IMR-90 (cell line): ENCODE measurements at regions not wholly inside any gene's neighbourhood (a gene's known extent, or its start where the extent isn't known, plus 50 kb on each side); places are given as distances from the start of the nearest gene placed in this dataset.

Experiments
- ATAC-seq: fragments of 200-7000 bp; cut with Tn5 transposase; 2 replicates; pipeline ENCODE4 v1.9.1; 2020; ENCODE audit warnings: low read depth, mild to moderate bottlenecking, moderate library complexity
- BruUV-seq: library from RNA; stranded (reverse); fragments of 400-500 nt; replicated peaks from 2 replicates; lab custom pipeline; 2021; lab: Mats Ljungman, UMichigan
- CTCF ChIA-PET: fragments of 300-600 bp; formaldehyde crosslinking; extraction: SDS; loops from one replicate; lab custom pipeline; 2021; ENCODE audit warnings: antibody characterized with exemption; lab: Yijun Ruan, JAX
- POLR2A ChIA-PET: fragments of 300-600 bp; sonication (Branson Sonifier 250); formaldehyde crosslinking; loops from one replicate; lab custom pipeline; 2022; ENCODE audit warnings: antibody characterized with exemption; ENCODE audit not compliant: unreplicated experiment; lab: Charles Lee
- DNase-seq: peaks from one replicate; pipeline ENCODE4 v3.0.0; 2013
- H2AFZ ChIP-seq: replicated peaks from 2 replicates; pipeline ENCODE3; 2013; ENCODE audit warnings: low read length, mild to moderate bottlenecking; ENCODE audit not compliant: poor library complexity
- H2AK5ac ChIP-seq: 2 replicates; pipeline ENCODE4 v1.6.1; 2013; ENCODE audit warnings: low read depth, low read length, inconsistent platforms
- H2AK9ac ChIP-seq: replicated peaks from 2 replicates; pipeline ENCODE3; 2013; ENCODE audit warnings: mild to moderate bottlenecking, low read depth, low read length, moderate library complexity; ENCODE audit not compliant: poor library complexity
- H2BK120ac ChIP-seq: 2 replicates; pipeline ENCODE4 v1.6.1; 2013; ENCODE audit warnings: low read depth, low read length, inconsistent platforms
- H2BK15ac ChIP-seq: 3 replicates; pipeline ENCODE4 v1.6.1; 2013; ENCODE audit warnings: low read depth, low read length, inconsistent platforms
- H2BK20ac ChIP-seq: 2 replicates; pipeline ENCODE4 v1.6.1; 2013; ENCODE audit warnings: low read depth, mild to moderate bottlenecking, inconsistent platforms, low read length, moderate library complexity
- H2BK5ac ChIP-seq: 2 replicates; pipeline ENCODE4 v1.6.1; 2013; ENCODE audit warnings: mild to moderate bottlenecking, low read depth, low read length, inconsistent platforms; ENCODE audit not compliant: poor library complexity, severe bottlenecking
- H3K14ac ChIP-seq: replicated peaks from 2 replicates; pipeline ENCODE4 v1.6.1; 2013; ENCODE audit warnings: low read depth, low read length, inconsistent platforms
- H3K18ac ChIP-seq: 2 replicates; pipeline ENCODE4 v1.6.1; 2013; ENCODE audit warnings: low read depth, low read length, control low read depth
- H3K23ac ChIP-seq: 2 replicates; pipeline ENCODE4 v1.6.1; 2013; ENCODE audit warnings: low read depth, low read length, inconsistent platforms
- H3K27ac ChIP-seq: 2 replicates; pipeline ENCODE4 v1.5.1; 2013; ENCODE audit warnings: mild to moderate bottlenecking, control low read depth, low read length; ENCODE audit not compliant: insufficient read depth
- H3K27me3 ChIP-seq: 2 replicates; pipeline ENCODE4 v1.6.1; 2013; ENCODE audit warnings: low read length; ENCODE audit not compliant: control insufficient read depth, insufficient read depth
- H3K36me3 ChIP-seq: 2 replicates; pipeline ENCODE4 v1.6.1; 2013; ENCODE audit warnings: low read length, mixed read lengths; ENCODE audit not compliant: control insufficient read depth, insufficient read depth
- H3K4ac ChIP-seq: 2 replicates; pipeline ENCODE4 v1.6.1; 2013; ENCODE audit warnings: low read depth, low read length, inconsistent platforms
- H3K4me1 ChIP-seq: 2 replicates; pipeline ENCODE4 v1.6.1; 2013; ENCODE audit warnings: low read length, mixed read lengths; ENCODE audit not compliant: control insufficient read depth, insufficient read depth
- H3K4me2 ChIP-seq: 2 replicates; pipeline ENCODE4 v1.6.1; 2013; ENCODE audit warnings: low read depth, mild to moderate bottlenecking, control low read depth, low read length, moderate library complexity
- H3K4me3 ChIP-seq: 2 replicates; pipeline ENCODE4 v1.5.1; 2013; ENCODE audit warnings: low read depth, mild to moderate bottlenecking, control low read depth, low read length, moderate library complexity; ENCODE audit not compliant: insufficient read depth
- H3K56ac ChIP-seq: 2 replicates; pipeline ENCODE4 v1.6.1; 2013; ENCODE audit warnings: low read length, inconsistent platforms; ENCODE audit not compliant: insufficient read depth; ENCODE audit errors: extremely low read depth
- H3K79me1 ChIP-seq, 2 experiments: 2 replicates each; pipeline ENCODE4 v1.6.1; 2013; ENCODE audit warnings: low read length in 2 of 2, inconsistent platforms in 1 of 2, low read depth in 1 of 2
- H3K9ac ChIP-seq: 2 replicates; pipeline ENCODE4 v1.6.1; 2013; ENCODE audit warnings: low read depth, low read length, control low read depth
- H3K9me1 ChIP-seq: 2 replicates; pipeline ENCODE4 v1.6.1; 2013; ENCODE audit warnings: low read length, inconsistent platforms; ENCODE audit not compliant: insufficient read depth
- H3K9me3 ChIP-seq: 2 replicates; pipeline ENCODE4 v1.6.1; 2013; ENCODE audit warnings: low read length; ENCODE audit not compliant: control insufficient read depth, insufficient read depth
- H4K20me1 ChIP-seq: 2 replicates; pipeline ENCODE4 v1.6.1; 2013; ENCODE audit warnings: low read length, inconsistent platforms; ENCODE audit not compliant: insufficient read depth
- H4K5ac ChIP-seq: 2 replicates; pipeline ENCODE4 v1.6.1; 2013; ENCODE audit warnings: mild to moderate bottlenecking, low read depth, low read length, control low read depth
- H4K8ac ChIP-seq, 2 experiments: 2 replicates each; pipeline ENCODE4 v1.6.1; 2013; ENCODE audit warnings: low read depth in 2 of 2, low read length in 2 of 2, control low read depth in 1 of 2, inconsistent platforms in 1 of 2
- H4K91ac ChIP-seq: 2 replicates; pipeline ENCODE4 v1.6.1; 2013; ENCODE audit warnings: low read depth, low read length, inconsistent platforms; ENCODE audit not compliant: insufficient read depth
- CEBPB ChIP-seq: IDR thresholded peaks from 2 replicates; pipeline ENCODE4 v1.6.1; 2012; ENCODE audit warnings: low read depth, low read length, improper control_type of control experiment
- POLR2A ChIP-seq: IDR thresholded peaks from 2 replicates; pipeline ENCODE4 v1.6.1; 2012; ENCODE audit warnings: mild to moderate bottlenecking, low read depth, low read length
- WGBS, 2 experiments: methylation state at CpG; one replicate each; pipeline versions ENCODE4 v1.1.5 to v1.1.7; 2013; ENCODE audit warnings: missing lambda C conversion rate in 2 of 2; ENCODE audit not compliant: insufficient read length in 1 of 2; ENCODE audit errors: extremely low coverage in 2 of 2; 5-methylcytosine and 5-hydroxymethylcytosine counted together
- dilution Hi-C: fragments of 300-500 bp; cut with HindIII; formaldehyde crosslinking; loops from one replicate; pipeline ENCODE4 v1.14.3; 2018; ENCODE audit warnings: low sequenced_read_pairs; ENCODE audit not compliant: unreplicated experiment
- in situ Hi-C: fragments of 300-500 bp; cut with MboI; formaldehyde crosslinking; loops from 3 replicates; pipeline ENCODE4 v1.14.3; 2019; ENCODE audit warnings: low sequenced_read_pairs, inconsistent platforms, mixed read lengths
- intact Hi-C: fragments of 100-400 bp; cut with micrococcal nuclease; formaldehyde crosslinking; loops from 2 replicates; pipeline ENCODE4 v1.10.0; 2022

- ATAC-seq, result no peak; the same call in 1 of the 2 replicates
- Histone ChIP-seq H4K5ac (no peak overlapping the region; the same call in 1 of the 2 replicates), H2BK20ac (no peak overlapping the region), H3K4me1 (peaks cover 3% of the 10 kb centered on the region; the same call in 1 of the 2 replicates), H4K8ac (peak overlapping the region; percentile 51 to 52; a peak in 2 of 4 replicates), H3K79me1 (no peaks in the 10 kb centered on the region), H2AK5ac (0 out of 2 replicates have a peak overlapping the region, but pooled peaks have one; percentile 49), H3K4me2 (no peak overlapping the region; the same call in 1 of the 2 replicates), H3K4ac (peak overlapping the region; percentile 65; the same call in 1 of the 2 replicates), H3K36me3 (no peaks in the 10 kb centered on the region), H2BK120ac (peak overlapping the region; percentile 73; the same call in 1 of the 2 replicates), H3K9me3 (no peaks in the 10 kb centered on the region), H2AFZ (no peak overlapping the region), H2BK5ac (no peak overlapping the region), H3K14ac (peak overlapping the region; percentile 26; the same call in 1 of the 2 replicates), H4K91ac (no peak overlapping the region), H3K23ac (no peak overlapping the region), H2AK9ac (no peak overlapping the region), H3K4me3 (no peak overlapping the region), H3K9ac (no peak overlapping the region), H4K20me1 (no peaks in the 10 kb centered on the region), H3K56ac (no peak overlapping the region), H3K27ac (no peak overlapping the region), H3K27me3 (no peaks in the 10 kb centered on the region), H2BK15ac (peak overlapping the region; percentile 44; the same call in 1 of the 3 replicates), H3K18ac (peak overlapping the region; percentile 34; the same call in 1 of the 2 replicates), H3K9me1 (no peaks in the 10 kb centered on the region)
- intact Hi-C loops (no loop called here), in situ Hi-C loops (no loop called here), dilution Hi-C loops (no loop called here)
- TF ChIP-seq CEBPB (peak; percentile 67), POLR2A (no peak)
- ChIA-PET CTCF (interaction anchor here (0.6 to 1.0 kb wide), 2 partner anchors 12 to 144 kb away, joined by 3 to 5 read pairs; no protein-coding TSS in a partner anchor), POLR2A (no interaction called here)
- no CpG with 5 or more reads among the region's 2 CpGs for WGBS, 2 experiments
- BruUV-seq, result no TSS peak
- peak; percentile 44 for DNase-seq
These were observed 229.8 kb upstream of the LDB2 start for GRCh38 chr4:17128268-17128667.
